Activated CD4-positive, alpha-beta memory T cell treated with anti-CD3 and anti-CD28 coated beads for 36 hours (primary cell): ENCODE measurements at regions not wholly inside any gene's neighbourhood (a gene's known extent, or its start where the extent isn't known, plus 50 kb on each side); places are given as distances from the start of the nearest gene placed in this dataset.

ENCODE experiments used
- CTCF ChIA-PET: fragments of 350-600 bp; sonication (Branson Sonifier 250); formaldehyde crosslinking; loops from one replicate; lab custom pipeline; 2021; ENCODE audit warnings: antibody characterized with exemption, inconsistent platforms; lab: Charles Lee
- POLR2A ChIA-PET: fragments of 350-600 bp; sonication (Branson Sonifier 250); formaldehyde crosslinking; loops from one replicate; lab custom pipeline; 2021; ENCODE audit warnings: antibody characterized with exemption; lab: Charles Lee
- DNase-seq: peaks from one replicate; pipeline ENCODE4 v3.0.0-alpha.2; 2020
- H3K27ac Mint-ChIP-seq: one replicate; pipeline ENCODE4 v1.8.0; 2021; ENCODE audit warnings: mixed read lengths
- H3K27me3 Mint-ChIP-seq: one replicate; pipeline ENCODE4 v1.8.0; 2021; ENCODE audit warnings: mixed read lengths
- H3K36me3 Mint-ChIP-seq: one replicate; pipeline ENCODE4 v1.8.0; 2021; ENCODE audit warnings: mixed read lengths
- H3K4me1 Mint-ChIP-seq: one replicate; pipeline ENCODE4 v1.8.0; 2021; ENCODE audit warnings: low read depth, mixed read lengths
- H3K4me3 Mint-ChIP-seq: one replicate; pipeline ENCODE4 v1.8.0; 2021; ENCODE audit warnings: mild to moderate bottlenecking, mixed read lengths
- H3K9me3 Mint-ChIP-seq: one replicate; pipeline ENCODE4 v1.8.0; 2021; ENCODE audit warnings: mixed read lengths
- intact Hi-C: fragments of 100-400 bp; cut with micrococcal nuclease; formaldehyde crosslinking; loops from one replicate; pipeline ENCODE4 v1.15.1; 2023

DNA sequence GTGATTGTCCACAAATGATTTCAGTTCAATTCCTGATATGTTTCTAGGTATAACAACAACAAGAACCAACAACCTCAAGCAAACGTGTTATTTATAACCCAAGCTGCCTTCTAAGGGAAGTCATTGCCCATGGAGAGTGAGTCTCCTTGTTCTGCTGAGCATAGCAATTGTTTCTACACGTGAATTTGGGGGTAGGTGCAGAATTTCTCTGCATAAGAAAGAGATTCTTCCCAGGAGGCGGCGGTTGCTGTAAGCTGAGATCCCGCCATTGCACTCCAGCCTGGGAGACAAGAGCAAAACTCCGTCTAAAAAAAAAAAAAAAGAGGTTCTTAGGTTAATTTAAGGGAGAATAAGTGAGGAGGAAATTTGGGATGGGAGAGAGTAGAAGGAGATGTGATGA is 226.5 kb upstream of the PELI2 start:
- H3K4me3 Mint-ChIP-seq: no peak overlapping the region

DNA sequence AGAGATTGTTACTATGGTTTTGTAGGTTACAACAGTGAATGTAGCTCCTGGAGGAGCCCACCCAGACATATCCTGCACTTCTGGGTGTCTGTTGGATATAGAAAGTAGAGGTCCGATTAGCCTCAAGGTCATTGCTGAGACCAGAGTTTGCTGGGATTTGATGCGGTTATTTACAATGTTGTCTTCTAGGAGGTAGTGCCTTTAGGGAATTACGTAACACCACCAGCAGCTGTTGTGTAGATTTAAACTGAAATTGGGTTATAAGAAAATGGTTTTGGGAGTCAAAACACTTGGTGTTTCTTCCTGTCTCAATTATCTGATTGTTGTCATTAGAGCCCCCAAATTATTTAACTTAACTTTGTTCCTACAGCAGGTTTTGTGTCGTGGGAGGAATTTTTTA is 225.3 kb upstream of the PELI2 start:
- DNase-seq: no peak
- ChIA-PET POLR2A (no interaction called here), CTCF (no interaction called here)
- H3K4me3 Mint-ChIP-seq: no peak overlapping the region
- peaks cover 3% of the 10 kb centered on the region for H3K27me3 Mint-ChIP-seq
- intact Hi-C loops: no loop called here
- no peaks in the 10 kb centered on the region for H3K36me3 Mint-ChIP-seq
- no peak overlapping the region for H3K27ac Mint-ChIP-seq
- no peaks in the 10 kb centered on the region for H3K4me1 Mint-ChIP-seq
- no peaks in the 10 kb centered on the region for H3K9me3 Mint-ChIP-seq

More for the DNA sequence above, 226.5 kb upstream of the PELI2 start:
- Mint-ChIP-seq H3K4me1 (no peaks in the 10 kb centered on the region), H3K27ac (no peak overlapping the region), H3K9me3 (no peaks in the 10 kb centered on the region), H3K27me3 (peaks cover 3% of the 10 kb centered on the region), H3K36me3 (no peaks in the 10 kb centered on the region)
- intact Hi-C loops: no loop called here
- POLR2A ChIA-PET: no interaction called here
- CTCF ChIA-PET: no interaction called here
- DNase-seq: no peak

DNA sequence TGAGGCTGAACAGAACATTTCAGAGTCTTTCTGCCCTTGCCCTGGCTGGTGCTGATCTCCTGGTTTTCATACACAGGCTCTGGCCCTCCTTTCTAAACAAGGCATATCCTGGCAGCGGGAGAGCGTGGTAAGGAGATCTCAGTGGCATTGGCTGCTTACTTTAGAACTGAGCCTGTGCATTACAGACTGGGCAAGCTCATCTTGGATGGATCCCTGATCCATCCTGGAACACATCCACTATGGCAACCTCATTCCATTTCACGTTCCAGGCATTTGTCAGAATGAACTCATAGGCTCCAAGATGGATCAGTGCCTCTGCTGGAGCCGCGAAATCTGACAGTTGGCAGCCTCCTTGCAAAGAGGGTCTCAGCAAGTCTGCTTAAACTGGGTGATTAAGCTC is 224.5 kb upstream of the PELI2 start:
- DNase-seq: no peak
- POLR2A ChIA-PET: no interaction called here

DNA sequence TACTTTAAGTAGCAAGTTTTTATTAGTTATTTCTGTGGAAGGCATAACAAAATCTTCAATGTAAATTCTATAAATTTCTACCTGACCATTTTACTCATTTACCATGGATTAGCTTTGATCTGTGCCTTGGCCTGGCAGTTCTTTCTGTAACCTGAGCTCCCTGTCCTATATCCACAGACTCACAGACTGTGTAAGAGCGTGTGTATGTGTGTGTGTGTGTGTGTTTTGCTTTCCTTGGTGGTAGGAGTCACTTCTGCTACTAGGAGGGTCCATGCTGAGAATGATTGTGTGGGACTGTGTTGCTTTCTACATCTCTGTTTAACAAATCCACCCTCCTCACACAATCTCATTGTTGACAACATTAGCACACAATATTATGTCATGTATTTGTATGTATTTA is 221.2 kb upstream of the PELI2 start:
- ChIA-PET CTCF (interaction anchor here (0.7 kb wide), 1 partner anchor 523 kb away, joined by 3 read pairs; no protein-coding TSS in a partner anchor), POLR2A (no interaction called here)
- no peak for DNase-seq
- no peaks in the 10 kb centered on the region for H3K4me1 Mint-ChIP-seq
- intact Hi-C loops: no loop called here
- peaks cover 3% of the 10 kb centered on the region for H3K27me3 Mint-ChIP-seq
- no peaks in the 10 kb centered on the region for H3K9me3 Mint-ChIP-seq
- no peak overlapping the region for H3K4me3 Mint-ChIP-seq
- no peaks in the 10 kb centered on the region for H3K36me3 Mint-ChIP-seq
- H3K27ac Mint-ChIP-seq: no peak overlapping the region

More for the DNA sequence above, 224.5 kb upstream of the PELI2 start:
- CTCF ChIA-PET: no interaction called here
- no peak overlapping the region for H3K4me3 Mint-ChIP-seq
- no peaks in the 10 kb centered on the region for H3K9me3 Mint-ChIP-seq
- intact Hi-C loops: no loop called here
- H3K27me3 Mint-ChIP-seq: peaks cover 3% of the 10 kb centered on the region
- no peaks in the 10 kb centered on the region for H3K4me1 Mint-ChIP-seq
- H3K36me3 Mint-ChIP-seq: no peaks in the 10 kb centered on the region
- H3K27ac Mint-ChIP-seq: no peak overlapping the region

DNA sequence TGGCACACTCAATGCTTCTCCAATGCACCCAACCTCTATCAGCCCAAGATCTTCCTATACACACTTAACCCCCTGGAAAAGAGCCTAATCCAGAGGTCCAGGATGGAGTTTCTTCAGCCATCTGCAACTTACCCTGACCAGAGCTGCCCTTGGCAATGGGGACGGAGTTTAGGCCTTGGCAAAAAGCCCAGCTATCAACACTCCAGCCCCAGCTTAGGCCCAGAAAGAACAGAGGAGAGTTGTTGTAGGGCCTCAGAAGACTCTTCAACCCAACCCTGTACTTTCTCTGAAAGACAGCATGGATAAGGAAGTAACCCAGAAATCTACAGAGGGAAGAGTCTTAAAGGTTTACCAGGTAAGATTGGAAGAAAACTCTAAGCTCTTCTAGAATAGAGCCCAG is 219.3 kb upstream of the PELI2 start:
- Mint-ChIP-seq H3K4me3 (no peak overlapping the region), H3K27me3 (no peaks in the 10 kb centered on the region), H3K9me3 (no peaks in the 10 kb centered on the region), H3K27ac (no peak overlapping the region), H3K36me3 (no peaks in the 10 kb centered on the region), H3K4me1 (no peaks in the 10 kb centered on the region)
- DNase-seq: no peak
- intact Hi-C loops: no loop called here
- POLR2A ChIA-PET: no interaction called here
- CTCF ChIA-PET: interaction anchor here (1.5 kb wide), 1 partner anchor 167 kb away, joined by 3 read pairs; no protein-coding TSS in a partner anchor

- POLR2A ChIA-PET: no interaction called here
- H3K9me3 Mint-ChIP-seq: no peaks in the 10 kb centered on the region
- CTCF ChIA-PET: interaction anchor here (1.5 kb wide), 1 partner anchor 168 kb away, joined by 3 read pairs; no protein-coding TSS in a partner anchor
Measured at GRCh38 chr14:55899531-55899930, 218.7 kb upstream of the PELI2 start.

GRCh38 chr14:55900749-55901148 is 217.5 kb upstream of the PELI2 start:
- intact Hi-C loops: no loop called here
- H3K27ac Mint-ChIP-seq: no peak overlapping the region
- no peak overlapping the region for H3K4me3 Mint-ChIP-seq
- H3K4me1 Mint-ChIP-seq: no peaks in the 10 kb centered on the region
- H3K27me3 Mint-ChIP-seq: no peaks in the 10 kb centered on the region
- no peak for DNase-seq
- ChIA-PET CTCF (no interaction called here), POLR2A (no interaction called here)
- H3K36me3 Mint-ChIP-seq: no peaks in the 10 kb centered on the region
- no peaks in the 10 kb centered on the region for H3K9me3 Mint-ChIP-seq

More at GRCh38 chr14:55899531-55899930, 218.7 kb upstream of the PELI2 start:
- no peak overlapping the region for H3K4me3 Mint-ChIP-seq
- no peaks in the 10 kb centered on the region for H3K4me1 Mint-ChIP-seq
- H3K27ac Mint-ChIP-seq: no peak overlapping the region
- no peak for DNase-seq
- intact Hi-C loops: no loop called here
- H3K27me3 Mint-ChIP-seq: no peaks in the 10 kb centered on the region
- no peaks in the 10 kb centered on the region for H3K36me3 Mint-ChIP-seq

DNA sequence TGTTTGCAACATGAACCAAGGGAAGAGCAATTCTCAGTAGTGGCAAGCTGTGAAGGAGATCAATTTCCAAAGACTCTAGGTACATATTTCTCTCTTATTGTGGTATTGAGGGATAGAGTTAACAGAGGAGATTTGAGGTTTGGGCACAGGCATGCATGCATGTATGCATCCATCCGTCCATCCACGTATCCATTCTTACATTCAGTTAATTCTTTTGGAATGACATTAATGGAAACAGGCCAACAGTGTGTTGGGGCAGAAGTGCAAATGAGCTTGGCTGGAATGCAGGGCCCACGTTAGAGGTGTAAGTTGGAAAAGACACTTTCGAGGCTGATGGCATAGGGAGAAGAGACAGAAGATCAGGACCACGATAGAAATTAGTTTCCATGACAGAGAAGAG is 216.9 kb upstream of the PELI2 start:
- no peaks in the 10 kb centered on the region for H3K9me3 Mint-ChIP-seq
- intact Hi-C loops: no loop called here
- no peaks in the 10 kb centered on the region for H3K36me3 Mint-ChIP-seq
- H3K4me3 Mint-ChIP-seq: no peak overlapping the region
- H3K27ac Mint-ChIP-seq: no peak overlapping the region
- CTCF ChIA-PET: no interaction called here
- POLR2A ChIA-PET: no interaction called here
- no peak for DNase-seq
- H3K27me3 Mint-ChIP-seq: no peaks in the 10 kb centered on the region
- no peaks in the 10 kb centered on the region for H3K4me1 Mint-ChIP-seq

GRCh38 chr14:55902241-55902640 is 216.0 kb upstream of the PELI2 start:
- no peak for DNase-seq
- no peaks in the 10 kb centered on the region for H3K9me3 Mint-ChIP-seq
- H3K27me3 Mint-ChIP-seq: no peaks in the 10 kb centered on the region
- intact Hi-C loops: no loop called here
- CTCF ChIA-PET: no interaction called here
- H3K36me3 Mint-ChIP-seq: no peaks in the 10 kb centered on the region
- H3K4me1 Mint-ChIP-seq: no peaks in the 10 kb centered on the region
- POLR2A ChIA-PET: no interaction called here
- H3K27ac Mint-ChIP-seq: no peak overlapping the region
- no peak overlapping the region for H3K4me3 Mint-ChIP-seq

GRCh38 chr14:55904086-55904485 is 214.1 kb upstream of the PELI2 start:
- H3K9me3 Mint-ChIP-seq: no peaks in the 10 kb centered on the region
- no peak overlapping the region for H3K4me3 Mint-ChIP-seq
- DNase-seq: no peak
- H3K27me3 Mint-ChIP-seq: no peaks in the 10 kb centered on the region
- CTCF ChIA-PET: no interaction called here
- no peak overlapping the region for H3K27ac Mint-ChIP-seq
- POLR2A ChIA-PET: no interaction called here
- intact Hi-C loops: no loop called here
- H3K36me3 Mint-ChIP-seq: no peaks in the 10 kb centered on the region
- H3K4me1 Mint-ChIP-seq: no peaks in the 10 kb centered on the region

- no peak for DNase-seq
- no peaks in the 10 kb centered on the region for H3K36me3 Mint-ChIP-seq
- no peaks in the 10 kb centered on the region for H3K9me3 Mint-ChIP-seq
- CTCF ChIA-PET: no interaction called here
- POLR2A ChIA-PET: no interaction called here
- H3K4me1 Mint-ChIP-seq: no peaks in the 10 kb centered on the region
- intact Hi-C loops: no loop called here
- H3K4me3 Mint-ChIP-seq: no peak overlapping the region
- H3K27me3 Mint-ChIP-seq: peaks cover 2% of the 10 kb centered on the region
- H3K27ac Mint-ChIP-seq: no peak overlapping the region
Measured at GRCh38 chr14:55908106-55908505, 210.1 kb upstream of the PELI2 start.

DNA sequence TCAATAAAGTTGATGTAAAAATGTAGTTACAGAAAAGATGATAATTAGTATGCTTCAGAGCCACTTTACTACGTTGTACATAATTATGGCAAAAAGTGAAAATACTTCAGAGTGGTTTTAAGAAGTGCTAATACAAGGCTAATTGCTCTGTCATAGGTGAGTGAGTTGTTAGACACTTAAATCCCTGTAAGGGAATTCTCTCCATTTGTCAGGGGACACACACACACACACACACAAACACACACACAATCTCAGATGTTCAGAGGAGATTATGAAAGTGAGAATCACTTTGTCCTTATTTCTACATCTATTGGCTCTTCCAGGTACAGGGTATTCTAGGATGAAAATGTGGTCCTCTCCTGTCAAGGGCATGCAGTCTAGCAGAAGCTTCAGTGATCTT is 208.3 kb upstream of the PELI2 start:
- Mint-ChIP-seq H3K27me3 (peaks cover 3% of the 10 kb centered on the region), H3K36me3 (no peaks in the 10 kb centered on the region), H3K27ac (no peak overlapping the region), H3K4me3 (no peak overlapping the region), H3K9me3 (no peaks in the 10 kb centered on the region), H3K4me1 (no peaks in the 10 kb centered on the region)
- POLR2A ChIA-PET: no interaction called here
- no peak for DNase-seq
- intact Hi-C loops: no loop called here
- CTCF ChIA-PET: no interaction called here

- POLR2A ChIA-PET: no interaction called here
- H3K9me3 Mint-ChIP-seq: no peaks in the 10 kb centered on the region
- CTCF ChIA-PET: no interaction called here
Measured at GRCh38 chr14:55910601-55911243, 207.5 kb upstream of the PELI2 start.

More at GRCh38 chr14:55910601-55911243, 207.5 kb upstream of the PELI2 start:
- intact Hi-C loops: no loop called here
- Mint-ChIP-seq H3K36me3 (no peaks in the 10 kb centered on the region), H3K4me3 (no peak overlapping the region), H3K27ac (no peak overlapping the region), H3K4me1 (no peaks in the 10 kb centered on the region), H3K27me3 (peaks cover 3% of the 10 kb centered on the region)
- DNase-seq: no peak
